Duodenal mucosa (tissue), 2 donors: ENCODE measurements at regions not wholly inside any gene's neighbourhood (a gene's known extent, or its start where the extent isn't known, plus 50 kb on each side); places are given as distances from the start of the nearest gene placed in this dataset.
"Not testable (repeated sequence)": the region's sequence is repeated elsewhere in the genome, so short reads cannot be mapped to it uniquely, and the experiment has no call there.

Source experiments
- H3K27ac ChIP-seq: one replicate; pipeline ENCODE4 v1.7.0; 2013; ENCODE audit warnings: low read depth, low read length
- H3K27me3 ChIP-seq, 2 donors: one replicate each; pipeline ENCODE4 v1.7.0; 2013; ENCODE audit warnings: low read length in 2 of 2, control low read depth in 1 of 2; ENCODE audit not compliant: insufficient read depth in 2 of 2, control insufficient read depth in 1 of 2
- H3K36me3 ChIP-seq, 2 donors: one replicate each; pipeline ENCODE4 v1.7.0; 2013; ENCODE audit warnings: low read length in 2 of 2, control low read depth in 1 of 2; ENCODE audit not compliant: insufficient read depth in 2 of 2, control insufficient read depth in 1 of 2
- H3K4me1 ChIP-seq, 2 donors: one replicate each; pipeline ENCODE4 v1.7.0; 2013; ENCODE audit warnings: low read length in 2 of 2, control low read depth in 1 of 2; ENCODE audit not compliant: insufficient read depth in 2 of 2, control insufficient read depth in 1 of 2
- H3K4me3 ChIP-seq, 2 donors: one replicate each; pipeline ENCODE4 v1.7.0; 2013; ENCODE audit warnings: low read length in 2 of 2, low read depth in 1 of 2
- H3K9ac ChIP-seq, 2 donors: one replicate each; pipeline ENCODE4 v1.7.0; 2013; ENCODE audit warnings: low read length in 2 of 2, low read depth in 1 of 2
- H3K9me3 ChIP-seq, 2 donors: one replicate each; pipeline ENCODE4 v1.7.0; 2013; ENCODE audit warnings: low read length in 2 of 2, control low read depth in 1 of 2; ENCODE audit not compliant: control insufficient read depth in 1 of 2

GRCh38 chr9:126183266-126183665, 143.4 kb upstream of the MVB12B start:
- H3K4me1 ChIP-seq = no peaks in the 10 kb centered on the region
- H3K9ac ChIP-seq = no peak overlapping the region
- H3K27ac ChIP-seq = no peak overlapping the region
- no peak overlapping the region for H3K4me3 ChIP-seq
- H3K27me3 ChIP-seq = peaks cover 0 to 3% of the 10 kb centered on the region in 2 donors
- H3K36me3 ChIP-seq = no peaks in the 10 kb centered on the region
- no peaks in the 10 kb centered on the region for H3K9me3 ChIP-seq

DNA sequence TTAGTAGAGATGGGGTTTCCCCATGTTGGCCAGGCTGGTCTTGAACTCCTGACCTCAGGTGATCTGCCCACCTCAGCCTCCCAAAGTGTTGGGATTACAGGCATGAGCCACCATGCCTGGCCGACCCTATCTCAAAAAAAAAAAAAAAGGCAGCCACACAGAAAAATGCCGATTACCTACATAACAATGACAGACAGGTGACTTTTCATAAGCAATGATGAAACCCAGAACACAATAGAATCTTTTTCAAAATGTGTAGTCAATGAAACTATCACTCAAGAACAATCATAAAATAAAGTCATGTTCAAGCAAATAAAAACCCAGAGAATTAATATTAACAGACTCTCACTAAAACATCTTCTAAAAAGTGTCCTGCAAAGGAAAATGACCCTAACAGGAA, 135.6 kb upstream of the MVB12B start:
- H3K9ac ChIP-seq, H3K4me1 ChIP-seq, H3K27me3 ChIP-seq, H3K4me3 ChIP-seq, H3K27ac ChIP-seq, H3K9me3 ChIP-seq, H3K36me3 ChIP-seq: not testable (repeated sequence)

DNA sequence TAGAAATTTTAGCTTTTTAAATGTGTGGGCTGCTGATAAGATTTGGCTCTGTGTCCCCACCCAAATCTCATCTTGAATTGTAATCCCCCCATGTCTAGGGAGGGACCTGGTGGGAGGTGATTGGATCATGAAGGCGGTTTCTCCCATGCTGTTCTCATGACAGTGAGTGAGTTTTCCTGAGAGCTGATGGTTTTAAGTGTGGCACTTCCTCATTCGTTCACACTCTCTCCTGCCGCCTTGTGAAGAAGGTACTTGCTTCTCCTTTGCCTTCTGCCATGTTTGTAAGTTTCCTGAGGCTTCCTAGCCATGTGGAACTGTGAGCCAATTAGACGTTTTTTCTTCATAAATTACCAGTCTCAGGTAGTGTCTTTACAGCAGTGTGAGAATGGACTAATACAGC, 127.8 kb upstream of the MVB12B start:
- H3K27ac ChIP-seq = no peak overlapping the region
- peaks cover 0 to 3% of the 10 kb centered on the region in 2 donors for H3K9me3 ChIP-seq
- no peaks in the 10 kb centered on the region for H3K4me1 ChIP-seq
- H3K36me3 ChIP-seq = no peaks in the 10 kb centered on the region
- no peak overlapping the region for H3K4me3 ChIP-seq
- H3K9ac ChIP-seq = no peak overlapping the region
- peaks cover 3% of the 10 kb centered on the region in 2 donors for H3K27me3 ChIP-seq

GRCh38 chr9:126203313-126203712, 123.3 kb upstream of the MVB12B start:
- Histone ChIP-seq H3K36me3 (no peaks in the 10 kb centered on the region), H3K9me3 (peaks cover 0 to 3% of the 10 kb centered on the region in 2 donors), H3K9ac (no peak overlapping the region), H3K4me1 (no peaks in the 10 kb centered on the region), H3K27me3 (peaks cover 3 to 22% of the 10 kb centered on the region in 2 donors), H3K27ac (no peak overlapping the region), H3K4me3 (no peak overlapping the region)

- Histone ChIP-seq H3K27me3 (peaks cover 3 to 25% of the 10 kb centered on the region in 2 donors), H3K4me1 (no peaks in the 10 kb centered on the region), H3K4me3 (no peak overlapping the region), H3K36me3 (no peaks in the 10 kb centered on the region), H3K9me3 (peaks cover 0 to 3% of the 10 kb centered on the region in 2 donors), H3K27ac (no peak overlapping the region), H3K9ac (no peak overlapping the region)
These were observed 122.4 kb upstream of the MVB12B start for GRCh38 chr9:126204197-126204596.

DNA sequence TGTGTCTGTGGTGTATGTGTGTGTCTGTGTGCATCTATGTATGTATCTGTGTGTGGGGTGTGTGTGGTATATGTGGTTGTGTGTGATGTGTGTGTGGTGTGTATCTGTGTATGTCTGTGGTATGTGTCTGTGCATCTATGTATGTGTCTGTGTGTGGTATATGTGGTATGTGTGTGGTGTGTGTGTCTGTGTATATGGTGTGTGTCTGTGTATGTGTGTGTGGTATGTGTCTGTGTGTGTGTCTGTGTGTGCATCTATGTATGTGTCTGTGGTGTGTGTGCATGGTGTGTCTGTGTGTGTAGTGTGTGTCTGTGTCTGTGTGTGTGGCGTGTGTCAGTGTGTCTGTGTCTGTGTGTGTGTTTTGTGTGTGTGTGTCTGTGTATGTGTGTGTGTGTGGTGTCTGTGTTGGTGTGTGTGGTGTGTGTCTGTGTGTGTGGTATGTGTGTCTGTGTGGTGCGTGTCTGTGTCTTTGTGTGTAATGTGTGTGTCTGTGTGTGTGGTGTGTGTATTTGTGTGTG, 121.9 kb upstream of the MVB12B start:
- Histone ChIP-seq H3K4me3 (no peak overlapping the region), H3K4me1 (no peaks in the 10 kb centered on the region), H3K9me3 (peaks cover 0 to 3% of the 10 kb centered on the region in 2 donors), H3K36me3 (no peaks in the 10 kb centered on the region), H3K9ac (no peak overlapping the region), H3K27me3 (peaks cover 3 to 25% of the 10 kb centered on the region in 2 donors), H3K27ac (no peak overlapping the region)

DNA sequence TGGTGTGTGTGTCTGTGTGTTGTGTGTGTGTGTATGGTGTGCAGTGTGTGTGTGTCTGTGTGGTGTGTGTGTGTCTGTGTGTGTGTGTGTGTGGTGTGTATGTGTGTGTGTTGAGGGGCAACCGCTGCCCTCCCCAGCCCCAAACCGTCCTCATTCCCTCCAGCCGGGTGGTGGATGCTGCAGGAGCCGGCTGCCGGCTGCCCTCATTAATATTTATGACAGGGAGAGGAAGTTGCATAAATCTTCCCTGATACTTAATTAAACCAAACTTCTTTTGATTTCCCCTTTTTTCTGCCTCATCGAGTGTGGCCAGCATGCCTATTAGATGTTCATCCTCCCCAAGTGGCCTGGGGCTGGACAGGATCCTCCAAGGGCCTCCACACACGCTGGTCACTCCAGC, 121.4 kb upstream of the MVB12B start:
- H3K9me3 ChIP-seq = peaks cover 0 to 3% of the 10 kb centered on the region in 2 donors
- H3K36me3 ChIP-seq = no peaks in the 10 kb centered on the region
- H3K27ac ChIP-seq = no peak overlapping the region
- H3K4me3 ChIP-seq = no peak overlapping the region
- H3K4me1 ChIP-seq = no peaks in the 10 kb centered on the region
- peaks cover 3 to 25% of the 10 kb centered on the region in 2 donors for H3K27me3 ChIP-seq
- no peak overlapping the region for H3K9ac ChIP-seq

- no peak overlapping the region for H3K9ac ChIP-seq
- H3K27me3 ChIP-seq = peaks cover 3 to 25% of the 10 kb centered on the region in 2 donors
These were observed 120.7 kb upstream of the MVB12B start for GRCh38 chr9:126205845-126206498.

DNA sequence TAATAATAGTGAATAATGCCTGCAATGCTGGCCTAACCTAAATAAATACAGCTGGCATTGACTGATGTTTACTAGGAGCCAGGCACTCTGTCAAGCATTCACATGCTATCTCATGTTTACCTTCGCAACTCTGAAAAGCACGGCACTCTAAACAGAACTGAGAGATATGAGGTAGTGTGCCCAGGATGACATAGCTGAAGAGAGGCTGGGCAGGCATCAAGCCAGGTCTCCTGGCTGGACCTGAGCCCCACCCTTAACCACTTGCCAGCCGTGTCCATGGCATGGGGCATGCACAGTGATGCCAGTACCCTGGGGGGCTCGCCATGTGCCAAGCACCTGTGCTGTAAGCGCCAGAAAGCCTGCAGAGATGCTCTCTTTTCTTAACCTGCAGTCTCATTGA, 119.4 kb upstream of the MVB12B start:
- Histone ChIP-seq H3K4me1 (no peaks in the 10 kb centered on the region), H3K27ac (no peak overlapping the region), H3K4me3 (no peak overlapping the region), H3K27me3 (peaks cover 3 to 22% of the 10 kb centered on the region in 2 donors), H3K9me3 (peaks cover 0 to 3% of the 10 kb centered on the region in 2 donors), H3K36me3 (no peaks in the 10 kb centered on the region), H3K9ac (no peak overlapping the region)

More at GRCh38 chr9:126205845-126206498, 120.7 kb upstream of the MVB12B start:
- Histone ChIP-seq H3K27ac (no peak overlapping the region), H3K9me3 (peaks cover 0 to 3% of the 10 kb centered on the region in 2 donors), H3K4me1 (no peaks in the 10 kb centered on the region), H3K36me3 (no peaks in the 10 kb centered on the region), H3K4me3 (no peak overlapping the region)

GRCh38 chr9:126208216-126208758, 118.3 kb upstream of the MVB12B start:
- Histone ChIP-seq H3K9ac (no peak overlapping the region), H3K27ac (no peak overlapping the region), H3K4me1 (no peaks in the 10 kb centered on the region), H3K36me3 (no peaks in the 10 kb centered on the region), H3K4me3 (no peak overlapping the region), H3K9me3 (peaks cover 1 to 7% of the 10 kb centered on the region in 2 donors), H3K27me3 (peaks cover 2 to 22% of the 10 kb centered on the region in 2 donors)
